IMR-90 (cell line): ENCODE measurements at regions not wholly inside any gene's neighbourhood (a gene's known extent, or its start where the extent isn't known, plus 50 kb on each side); places are given as distances from the start of the nearest gene placed in this dataset.

ENCODE experiments used
- ATAC-seq: fragments of 200-7000 bp; cut with Tn5 transposase; 2 replicates; pipeline ENCODE4 v1.9.1; 2020; ENCODE audit warnings: low read depth, mild to moderate bottlenecking, moderate library complexity
- BruUV-seq: library from RNA; stranded (reverse); fragments of 400-500 nt; replicated peaks from 2 replicates; lab custom pipeline; 2021; lab: Mats Ljungman, UMichigan
- CTCF ChIA-PET: fragments of 300-600 bp; formaldehyde crosslinking; extraction: SDS; loops from one replicate; lab custom pipeline; 2021; ENCODE audit warnings: antibody characterized with exemption; lab: Yijun Ruan, JAX
- POLR2A ChIA-PET: fragments of 300-600 bp; sonication (Branson Sonifier 250); formaldehyde crosslinking; loops from one replicate; lab custom pipeline; 2022; ENCODE audit warnings: antibody characterized with exemption; ENCODE audit not compliant: unreplicated experiment; lab: Charles Lee
- DNase-seq: peaks from one replicate; pipeline ENCODE4 v3.0.0; 2013
- H2AFZ ChIP-seq: replicated peaks from 2 replicates; pipeline ENCODE3; 2013; ENCODE audit warnings: low read length, mild to moderate bottlenecking; ENCODE audit not compliant: poor library complexity
- H2AK5ac ChIP-seq: 2 replicates; pipeline ENCODE4 v1.6.1; 2013; ENCODE audit warnings: low read depth, low read length, inconsistent platforms
- H2AK9ac ChIP-seq: replicated peaks from 2 replicates; pipeline ENCODE3; 2013; ENCODE audit warnings: mild to moderate bottlenecking, low read depth, low read length, moderate library complexity; ENCODE audit not compliant: poor library complexity
- H2BK120ac ChIP-seq: 2 replicates; pipeline ENCODE4 v1.6.1; 2013; ENCODE audit warnings: low read depth, low read length, inconsistent platforms
- H2BK15ac ChIP-seq: 3 replicates; pipeline ENCODE4 v1.6.1; 2013; ENCODE audit warnings: low read depth, low read length, inconsistent platforms
- H2BK20ac ChIP-seq: 2 replicates; pipeline ENCODE4 v1.6.1; 2013; ENCODE audit warnings: low read depth, mild to moderate bottlenecking, inconsistent platforms, low read length, moderate library complexity
- H2BK5ac ChIP-seq: 2 replicates; pipeline ENCODE4 v1.6.1; 2013; ENCODE audit warnings: mild to moderate bottlenecking, low read depth, low read length, inconsistent platforms; ENCODE audit not compliant: poor library complexity, severe bottlenecking
- H3K14ac ChIP-seq: replicated peaks from 2 replicates; pipeline ENCODE4 v1.6.1; 2013; ENCODE audit warnings: low read depth, low read length, inconsistent platforms
- H3K18ac ChIP-seq: 2 replicates; pipeline ENCODE4 v1.6.1; 2013; ENCODE audit warnings: low read depth, low read length, control low read depth
- H3K23ac ChIP-seq: 2 replicates; pipeline ENCODE4 v1.6.1; 2013; ENCODE audit warnings: low read depth, low read length, inconsistent platforms
- H3K27ac ChIP-seq: 2 replicates; pipeline ENCODE4 v1.5.1; 2013; ENCODE audit warnings: mild to moderate bottlenecking, control low read depth, low read length; ENCODE audit not compliant: insufficient read depth
- H3K27me3 ChIP-seq: 2 replicates; pipeline ENCODE4 v1.6.1; 2013; ENCODE audit warnings: low read length; ENCODE audit not compliant: control insufficient read depth, insufficient read depth
- H3K36me3 ChIP-seq: 2 replicates; pipeline ENCODE4 v1.6.1; 2013; ENCODE audit warnings: low read length, mixed read lengths; ENCODE audit not compliant: control insufficient read depth, insufficient read depth
- H3K4ac ChIP-seq: 2 replicates; pipeline ENCODE4 v1.6.1; 2013; ENCODE audit warnings: low read depth, low read length, inconsistent platforms
- H3K4me1 ChIP-seq: 2 replicates; pipeline ENCODE4 v1.6.1; 2013; ENCODE audit warnings: low read length, mixed read lengths; ENCODE audit not compliant: control insufficient read depth, insufficient read depth
- H3K4me2 ChIP-seq: 2 replicates; pipeline ENCODE4 v1.6.1; 2013; ENCODE audit warnings: low read depth, mild to moderate bottlenecking, control low read depth, low read length, moderate library complexity
- H3K4me3 ChIP-seq: 2 replicates; pipeline ENCODE4 v1.5.1; 2013; ENCODE audit warnings: low read depth, mild to moderate bottlenecking, control low read depth, low read length, moderate library complexity; ENCODE audit not compliant: insufficient read depth
- H3K56ac ChIP-seq: 2 replicates; pipeline ENCODE4 v1.6.1; 2013; ENCODE audit warnings: low read length, inconsistent platforms; ENCODE audit not compliant: insufficient read depth; ENCODE audit errors: extremely low read depth
- H3K79me1 ChIP-seq, 2 experiments: 2 replicates each; pipeline ENCODE4 v1.6.1; 2013; ENCODE audit warnings: low read length in 2 of 2, inconsistent platforms in 1 of 2, low read depth in 1 of 2
- H3K9ac ChIP-seq: 2 replicates; pipeline ENCODE4 v1.6.1; 2013; ENCODE audit warnings: low read depth, low read length, control low read depth
- H3K9me1 ChIP-seq: 2 replicates; pipeline ENCODE4 v1.6.1; 2013; ENCODE audit warnings: low read length, inconsistent platforms; ENCODE audit not compliant: insufficient read depth
- H3K9me3 ChIP-seq: 2 replicates; pipeline ENCODE4 v1.6.1; 2013; ENCODE audit warnings: low read length; ENCODE audit not compliant: control insufficient read depth, insufficient read depth
- H4K20me1 ChIP-seq: 2 replicates; pipeline ENCODE4 v1.6.1; 2013; ENCODE audit warnings: low read length, inconsistent platforms; ENCODE audit not compliant: insufficient read depth
- H4K5ac ChIP-seq: 2 replicates; pipeline ENCODE4 v1.6.1; 2013; ENCODE audit warnings: mild to moderate bottlenecking, low read depth, low read length, control low read depth
- H4K8ac ChIP-seq, 2 experiments: 2 replicates each; pipeline ENCODE4 v1.6.1; 2013; ENCODE audit warnings: low read depth in 2 of 2, low read length in 2 of 2, control low read depth in 1 of 2, inconsistent platforms in 1 of 2
- H4K91ac ChIP-seq: 2 replicates; pipeline ENCODE4 v1.6.1; 2013; ENCODE audit warnings: low read depth, low read length, inconsistent platforms; ENCODE audit not compliant: insufficient read depth
- BHLHE40 ChIP-seq: fragments of 150-350 bp; IDR thresholded peaks from 2 replicates; pipeline ENCODE4 v1.6.1; 2016; ENCODE audit warnings: mild to moderate bottlenecking, low read depth, low read length
- CTCF ChIP-seq: conservative IDR thresholded peaks from 2 replicates; pipeline ENCODE4 v1.5.1; 2012; ENCODE audit warnings: mild to moderate bottlenecking, low read depth, low read length, improper control_type of control experiment
- MAFK ChIP-seq: IDR thresholded peaks from 2 replicates; pipeline ENCODE4 v1.6.1; 2012; ENCODE audit warnings: low read depth, low read length, improper control_type of control experiment
- RFX5 ChIP-seq: IDR thresholded peaks from 2 replicates; pipeline ENCODE4 v1.8.0; 2012; ENCODE audit warnings: low read depth, mild to moderate bottlenecking, low read length, moderate library complexity
- SMC3 ChIP-seq: fragments of 150-350 bp; IDR thresholded peaks from 2 replicates; pipeline ENCODE4 v1.6.1; 2016; ENCODE audit warnings: low read depth, mild to moderate bottlenecking, antibody characterized with exemption, low read length, moderate library complexity
- USF2 ChIP-seq: fragments of 150-350 bp; IDR thresholded peaks from 2 replicates; pipeline ENCODE4 v1.6.1; 2017; ENCODE audit warnings: mild to moderate bottlenecking, antibody characterized with exemption, low read length, low read depth
- WGBS, 2 experiments: methylation state at CpG; one replicate each; pipeline versions ENCODE4 v1.1.5 to v1.1.7; 2013; ENCODE audit warnings: missing lambda C conversion rate in 2 of 2; ENCODE audit not compliant: insufficient read length in 1 of 2; ENCODE audit errors: extremely low coverage in 2 of 2; 5-methylcytosine and 5-hydroxymethylcytosine counted together
- dilution Hi-C: fragments of 300-500 bp; cut with HindIII; formaldehyde crosslinking; loops from one replicate; pipeline ENCODE4 v1.14.3; 2018; ENCODE audit warnings: low sequenced_read_pairs; ENCODE audit not compliant: unreplicated experiment
- in situ Hi-C: fragments of 300-500 bp; cut with MboI; formaldehyde crosslinking; loops from 3 replicates; pipeline ENCODE4 v1.14.3; 2019; ENCODE audit warnings: low sequenced_read_pairs, inconsistent platforms, mixed read lengths
- intact Hi-C: fragments of 100-400 bp; cut with micrococcal nuclease; formaldehyde crosslinking; loops from 2 replicates; pipeline ENCODE4 v1.10.0; 2022

- H3K27ac ChIP-seq = no peak overlapping the region
- no peaks in the 10 kb centered on the region for H4K20me1 ChIP-seq
- ChIA-PET CTCF (no interaction called here), POLR2A (no interaction called here)
- H3K14ac ChIP-seq = no peak overlapping the region
- ATAC-seq = no peak
- H3K23ac ChIP-seq = no peak overlapping the region
- no peaks in the 10 kb centered on the region for H3K9me3 ChIP-seq
- dilution Hi-C loops = no loop called here
- no peak overlapping the region for H2BK5ac ChIP-seq
- intact Hi-C loops = no loop called here
- no peaks in the 10 kb centered on the region for H3K79me1 ChIP-seq
- WGBS, 2 experiments = no CpG with 5 or more reads among the region's 1 CpG
- H4K5ac ChIP-seq = no peak overlapping the region
- H3K4me2 ChIP-seq = no peak overlapping the region
- H4K8ac ChIP-seq = no peak overlapping the region
- no peak overlapping the region for H2BK120ac ChIP-seq
- no peaks in the 10 kb centered on the region for H3K36me3 ChIP-seq
- no peak overlapping the region for H3K18ac ChIP-seq
- no TSS peak for BruUV-seq
- in situ Hi-C loops = no loop called here
- H3K4me3 ChIP-seq = no peak overlapping the region
- no peaks in the 10 kb centered on the region for H3K4me1 ChIP-seq
- H3K56ac ChIP-seq = no peak overlapping the region
- TF ChIP-seq RFX5 (no peak), CTCF (no peak), SMC3 (no peak), BHLHE40 (no peak), MAFK (no peak), USF2 (no peak)
- H2AK5ac ChIP-seq = no peak overlapping the region
- H2AFZ ChIP-seq = no peak overlapping the region
- H2AK9ac ChIP-seq = no peak overlapping the region
- H3K4ac ChIP-seq = no peak overlapping the region
- no peak overlapping the region for H3K9ac ChIP-seq
- peaks cover 8% of the 10 kb centered on the region for H3K27me3 ChIP-seq
- no peak overlapping the region for H2BK15ac ChIP-seq
- no peaks in the 10 kb centered on the region for H3K9me1 ChIP-seq
- no peak for DNase-seq
- H2BK20ac ChIP-seq = no peak overlapping the region
- no peak overlapping the region for H4K91ac ChIP-seq
Measured at GRCh38 chr6:151166180-151166579, 73.6 kb upstream of the AKAP12 start.
